Muscle of back (tissue), 3 donors: ENCODE measurements at regions not wholly inside any gene's neighbourhood (a gene's known extent, or its start where the extent isn't known, plus 50 kb on each side); places are given as distances from the start of the nearest gene placed in this dataset.
"Not testable (repeated sequence)": the region's sequence is repeated elsewhere in the genome, so short reads cannot be mapped to it uniquely, and the experiment has no call there.

Experiments
- DNase-seq, 3 donors: peaks; one replicate each; pipeline versions ENCODE4 v3.0.0 to v3.0.0-alpha.2; 2013

GRCh38 chr17:63292421-63292820, 153.7 kb downstream of the CYB561 start:
- DNase-seq: no peak

GRCh38 chr17:63293323-63294075, 152.6 kb downstream of the CYB561 start:
- peak in 1 of 3 donors; percentile 24 for DNase-seq

DNA sequence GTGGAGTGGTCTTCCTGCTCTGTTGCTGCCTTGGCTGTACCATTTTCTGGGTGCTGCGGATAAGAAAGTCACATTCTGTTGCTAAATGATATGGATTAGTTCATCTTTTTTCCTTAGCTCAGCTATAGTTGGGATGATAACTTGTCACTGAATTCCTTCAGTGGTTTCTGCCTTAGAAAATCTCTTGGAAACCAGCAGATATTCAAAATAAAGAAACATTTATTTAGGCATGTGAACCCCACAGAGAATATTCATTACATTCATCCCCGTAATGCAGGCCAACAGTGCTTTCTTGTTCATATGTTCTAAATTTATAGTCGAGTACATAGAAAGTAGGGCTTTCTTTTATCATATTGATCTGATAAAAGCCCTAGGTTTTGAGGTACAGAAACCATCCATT, 151.3 kb downstream of the CYB561 start:
- peak in 1 of 3 donors; percentile 52 for DNase-seq

GRCh38 chr17:63295288-63295687, 150.8 kb downstream of the CYB561 start:
- no peak for DNase-seq

DNA sequence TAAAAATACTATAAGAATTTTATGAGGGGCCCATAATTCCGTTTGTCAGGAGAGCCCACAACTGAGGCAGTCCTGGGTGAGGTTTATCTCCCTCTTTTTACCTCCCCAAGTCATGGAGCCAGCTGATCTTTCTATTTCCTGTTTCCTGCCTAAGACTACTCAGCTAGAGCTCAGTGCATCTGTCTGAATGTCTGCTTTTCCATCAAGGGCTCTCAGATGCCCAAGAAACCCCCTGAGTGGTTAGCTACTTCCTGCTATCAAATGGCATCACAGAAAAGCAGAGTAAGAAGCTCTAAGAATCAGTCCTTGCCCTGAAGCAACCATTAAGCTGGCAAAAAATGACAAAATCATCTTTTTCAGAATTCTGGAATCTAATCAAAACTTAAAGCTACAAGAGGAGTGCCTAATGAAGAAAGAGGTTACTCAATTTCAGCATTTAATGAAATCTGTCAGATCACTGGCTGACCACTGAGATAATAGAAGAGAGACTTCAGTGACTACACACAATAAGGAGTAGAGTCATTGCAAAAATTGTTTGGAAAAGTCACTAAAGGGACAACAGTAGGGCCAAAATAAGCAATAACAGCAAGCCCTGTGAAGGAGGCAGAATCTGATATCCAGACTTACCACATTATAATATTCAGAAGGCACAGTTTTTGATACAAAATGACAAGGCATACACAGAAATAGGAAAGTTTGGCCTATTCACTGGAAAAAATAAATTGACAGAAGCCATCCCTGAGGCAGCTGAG, 150.1 kb downstream of the CYB561 start:
- no peak for DNase-seq

GRCh38 chr17:63298916-63299315, 147.2 kb downstream of the CYB561 start:
- DNase-seq: not testable (repeated sequence)

GRCh38 chr17:63304704-63305261, 141.3 kb downstream of the CYB561 start:
- DNase-seq: no peak

- no peak for DNase-seq
These were observed 140.2 kb downstream of the CYB561 start for GRCh38 chr17:63305857-63306256.

- no peak for DNase-seq
These were observed 139.3 kb downstream of the CYB561 start for GRCh38 chr17:63306855-63307254.

GRCh38 chr17:63308272-63308671, 137.8 kb downstream of the CYB561 start:
- no peak for DNase-seq

GRCh38 chr17:63309021-63309420, 137.1 kb downstream of the CYB561 start:
- no peak for DNase-seq

- DNase-seq: no peak
These were observed 134.6 kb downstream of the CYB561 start for GRCh38 chr17:63311416-63311937.

- no peak for DNase-seq
These were observed 131.3 kb downstream of the CYB561 start for GRCh38 chr17:63314761-63315160.

DNA sequence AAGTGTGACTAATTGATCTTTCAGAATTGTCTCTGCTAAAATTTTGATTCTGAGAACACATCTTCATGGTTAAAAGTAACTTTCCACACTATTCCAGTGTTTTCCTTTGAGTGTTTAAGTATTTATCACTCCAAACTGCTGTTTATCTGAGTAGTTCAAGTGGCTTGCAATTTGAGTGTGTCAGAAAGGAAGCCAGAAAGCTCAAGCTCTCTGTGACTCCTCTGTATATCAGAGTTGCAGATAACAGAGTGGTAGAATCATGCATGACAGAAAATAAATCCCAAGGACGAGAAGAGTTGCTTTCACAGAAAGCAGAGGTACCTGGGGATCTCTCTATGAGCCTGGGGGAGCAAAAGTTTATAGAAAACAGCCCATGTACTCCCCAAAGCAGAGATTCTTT, 130.0 kb downstream of the CYB561 start:
- no peak for DNase-seq

GRCh38 chr17:63317166-63317840, 128.8 kb downstream of the CYB561 start:
- DNase-seq: peak in 2 of 3 donors; percentile 35 to 48

- DNase-seq: no peak
These were observed 120.3 kb downstream of the CYB561 start for GRCh38 chr17:63325808-63326207.

GRCh38 chr17:63329876-63330275, 116.2 kb downstream of the CYB561 start:
- no peak for DNase-seq

- DNase-seq: no peak
These were observed 114.6 kb downstream of the CYB561 start for GRCh38 chr17:63331301-63332061.

DNA sequence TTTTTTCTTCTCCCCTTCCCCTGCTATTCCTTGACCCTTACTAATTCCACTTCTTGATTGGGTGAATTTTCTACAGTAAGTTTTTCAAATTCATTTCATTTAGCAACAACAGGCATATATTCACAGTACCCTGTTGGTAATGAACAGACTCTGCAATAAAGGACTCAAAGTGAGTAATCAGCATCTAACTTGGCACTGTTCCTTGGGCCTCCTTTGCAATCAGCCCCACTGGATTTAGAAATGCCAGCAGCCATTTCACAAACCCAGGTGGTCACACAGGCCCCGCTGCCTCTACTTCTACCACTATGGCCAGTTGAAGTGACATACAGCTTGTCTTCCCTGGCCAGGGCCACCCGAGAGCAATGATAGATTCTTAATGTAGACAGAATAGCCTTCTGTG, 113.8 kb downstream of the CYB561 start:
- no peak for DNase-seq

DNA sequence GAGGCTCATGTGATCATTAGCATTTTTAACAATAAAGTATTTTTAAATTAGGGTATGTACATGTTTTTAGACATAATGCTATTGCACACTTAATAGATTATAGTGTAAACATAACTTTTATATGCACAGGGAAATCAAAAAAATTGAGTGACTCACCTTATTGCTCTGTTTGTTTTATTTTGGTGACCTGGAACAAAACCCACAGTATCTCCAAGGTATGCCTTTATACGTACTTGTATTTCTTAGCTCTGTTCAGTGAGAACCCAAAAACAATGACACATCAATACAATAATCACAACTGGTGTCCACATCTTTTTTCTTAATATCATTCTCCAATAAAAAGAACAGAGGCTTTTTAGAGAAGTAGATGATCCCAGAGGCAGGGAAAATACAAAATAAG, 112.2 kb downstream of the CYB561 start:
- no peak for DNase-seq

- DNase-seq: peak in 1 of 3 donors; percentile 28
These were observed 110.3 kb downstream of the CYB561 start for GRCh38 chr17:63335831-63336230.
